ENCODE measurements at regions not wholly inside any gene's neighbourhood (a gene's known extent, or its start where the extent isn't known, plus 50 kb on each side); places are given as distances from the start of the nearest gene placed in this dataset.

DNA sequence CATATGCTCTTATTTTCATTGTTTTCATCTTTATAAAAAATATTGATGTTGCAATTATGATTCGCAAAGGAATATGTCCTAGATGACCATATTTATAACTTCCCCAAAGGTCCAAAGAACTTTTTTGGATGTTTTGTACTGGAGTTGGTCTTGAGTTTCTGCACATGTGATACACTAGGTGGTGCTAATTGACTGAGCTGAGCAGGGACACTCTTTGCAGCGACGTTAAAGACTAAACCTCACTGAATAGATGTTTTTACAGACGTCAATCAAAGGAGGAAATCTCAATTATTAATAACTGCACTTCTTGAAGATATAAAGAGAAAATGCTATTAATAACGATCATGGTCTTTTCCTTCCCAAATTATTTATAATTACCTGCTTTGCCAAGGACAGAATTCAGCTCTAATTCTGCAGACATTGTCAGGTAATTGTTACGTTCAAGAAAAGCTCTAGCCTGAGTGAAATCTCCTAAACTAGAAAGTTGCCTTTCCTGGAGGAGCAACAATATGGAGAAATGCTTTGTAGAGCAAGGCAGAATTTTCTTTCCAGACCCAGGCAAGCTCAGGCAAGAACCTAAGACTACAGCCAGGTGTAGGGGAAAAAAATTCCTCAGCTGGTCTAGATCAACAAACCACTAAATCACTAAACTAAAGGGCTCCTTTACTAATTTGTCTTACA, 119.3 kb upstream of the RBBP8 start:
- DNase-seq: peak in 2 of 4 donors; percentile 15 to 52
- TF ChIP-seq, protein P1, sequence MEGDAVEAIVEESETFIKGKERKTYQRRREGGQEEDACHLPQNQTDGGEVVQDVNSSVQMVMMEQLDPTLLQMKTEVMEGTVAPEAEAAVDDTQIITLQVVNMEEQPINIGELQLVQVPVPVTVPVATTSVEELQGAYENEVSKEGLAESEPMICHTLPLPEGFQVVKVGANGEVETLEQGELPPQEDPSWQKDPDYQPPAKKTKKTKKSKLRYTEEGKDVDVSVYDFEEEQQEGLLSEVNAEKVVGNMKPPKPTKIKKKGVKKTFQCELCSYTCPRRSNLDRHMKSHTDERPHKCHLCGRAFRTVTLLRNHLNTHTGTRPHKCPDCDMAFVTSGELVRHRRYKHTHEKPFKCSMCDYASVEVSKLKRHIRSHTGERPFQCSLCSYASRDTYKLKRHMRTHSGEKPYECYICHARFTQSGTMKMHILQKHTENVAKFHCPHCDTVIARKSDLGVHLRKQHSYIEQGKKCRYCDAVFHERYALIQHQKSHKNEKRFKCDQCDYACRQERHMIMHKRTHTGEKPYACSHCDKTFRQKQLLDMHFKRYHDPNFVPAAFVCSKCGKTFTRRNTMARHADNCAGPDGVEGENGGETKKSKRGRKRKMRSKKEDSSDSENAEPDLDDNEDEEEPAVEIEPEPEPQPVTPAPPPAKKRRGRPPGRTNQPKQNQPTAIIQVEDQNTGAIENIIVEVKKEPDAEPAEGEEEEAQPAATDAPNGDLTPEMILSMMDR (IDR thresholded peaks at IDR 0.05): peak; percentile 30 to 35
- Histone ChIP-seq H3K27me3 (peaks cover 0 to 5% of the 10 kb centered on the region in 2 donors), H3K36me3 (no peaks in the 10 kb centered on the region), H3K4me1 (peaks cover 0 to 4% of the 10 kb centered on the region in 2 donors), H3K4me3 (no peak overlapping the region), H3K27ac (no peak overlapping the region), H3K9me3 (no peaks in the 10 kb centered on the region)
- ATAC-seq: peak; percentile 85
- intact Hi-C loops (cut with DNase I): no loop called here

DNA sequence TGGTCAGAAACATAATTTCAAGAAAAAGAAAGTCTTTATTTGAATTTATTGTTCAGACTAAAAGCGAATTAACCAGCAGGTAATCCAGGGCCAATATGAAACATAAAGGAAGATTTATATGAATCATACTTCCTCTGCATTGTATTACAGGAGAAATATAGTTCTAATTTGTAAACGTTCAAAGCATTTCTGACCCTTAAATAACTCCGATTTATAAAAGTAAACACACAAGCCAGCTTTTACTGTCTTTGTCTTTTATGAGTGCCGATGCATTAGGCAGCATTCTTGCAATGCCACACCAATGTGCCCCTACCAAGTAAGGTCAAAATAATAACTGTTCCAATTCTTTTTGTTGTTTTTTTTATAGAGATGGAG, 118.8 kb upstream of the RBBP8 start:
- TF ChIP-seq, protein P1 (IDR thresholded peaks at IDR 0.05): no peak

DNA sequence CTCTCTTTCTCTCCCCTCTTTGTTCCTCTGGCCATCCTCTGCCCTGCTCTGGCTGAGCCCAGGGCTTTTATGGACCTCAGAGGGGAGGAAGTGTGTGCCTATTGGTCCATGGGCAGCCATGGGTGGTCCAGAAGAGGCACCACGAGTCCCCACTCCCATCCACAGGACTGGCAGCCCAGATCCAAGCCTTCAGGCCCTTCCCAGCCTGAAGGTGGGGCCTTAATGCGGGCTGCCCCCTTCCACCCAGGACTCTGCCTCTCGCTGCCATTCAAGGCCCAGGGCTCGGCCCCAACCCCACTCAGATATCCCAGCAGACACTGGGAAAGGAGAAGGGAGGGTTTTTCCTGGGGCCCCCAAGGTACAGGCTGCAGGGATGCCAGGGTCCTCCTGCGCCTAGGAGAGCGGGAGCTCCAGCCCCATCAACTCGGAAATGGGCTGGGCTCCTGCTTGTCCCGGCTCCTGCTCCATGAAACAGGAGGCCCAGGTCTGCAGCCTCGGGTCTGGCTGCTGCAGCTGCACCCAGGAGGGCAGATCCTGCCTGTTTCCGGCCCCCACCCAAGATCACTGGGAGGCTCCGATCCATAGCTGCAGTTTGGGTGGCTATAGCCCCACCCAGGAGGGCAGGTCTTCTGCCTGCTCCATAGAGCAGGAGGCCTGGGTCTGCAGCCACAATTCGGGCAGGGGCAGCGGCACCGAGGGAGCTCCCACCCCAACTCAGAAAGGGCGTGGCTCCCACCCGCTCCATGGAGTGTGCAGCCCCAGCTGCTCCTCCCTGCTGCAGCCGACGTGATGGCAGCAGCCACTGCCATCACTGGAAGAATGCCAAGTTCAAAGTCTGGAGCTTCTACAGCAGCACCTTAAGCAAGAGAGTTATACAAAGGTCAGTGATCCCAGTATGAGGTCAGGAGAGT, 116.6 kb upstream of the RBBP8 start:
- H3K27ac ChIP-seq: no peak overlapping the region
- H3K36me3 ChIP-seq: no peaks in the 10 kb centered on the region
- DNase-seq (peak in 1 of 4 donors; percentile 66), ATAC-seq (no peak)
- H3K27me3 ChIP-seq: peaks cover 0 to 5% of the 10 kb centered on the region in 2 donors
- H3K4me3 ChIP-seq: no peak overlapping the region
- no peaks in the 10 kb centered on the region for H3K9me3 ChIP-seq
- TF ChIP-seq, protein P1 (IDR thresholded peaks at IDR 0.05): no peak
- H3K4me1 ChIP-seq: peaks cover 0 to 4% of the 10 kb centered on the region in 2 donors
- intact Hi-C loops (cut with DNase I): no loop called here

More for the DNA sequence above, 118.8 kb upstream of the RBBP8 start:
- Histone ChIP-seq H3K4me3 (no peak overlapping the region), H3K27me3 (peaks cover 0 to 5% of the 10 kb centered on the region in 2 donors), H3K27ac (no peak overlapping the region), H3K9me3 (no peaks in the 10 kb centered on the region), H3K36me3 (no peaks in the 10 kb centered on the region), H3K4me1 (peaks cover 0 to 4% of the 10 kb centered on the region in 2 donors)
- no peak for DNase-seq
- ATAC-seq: no peak
- intact Hi-C loops (cut with DNase I): no loop called here

DNA sequence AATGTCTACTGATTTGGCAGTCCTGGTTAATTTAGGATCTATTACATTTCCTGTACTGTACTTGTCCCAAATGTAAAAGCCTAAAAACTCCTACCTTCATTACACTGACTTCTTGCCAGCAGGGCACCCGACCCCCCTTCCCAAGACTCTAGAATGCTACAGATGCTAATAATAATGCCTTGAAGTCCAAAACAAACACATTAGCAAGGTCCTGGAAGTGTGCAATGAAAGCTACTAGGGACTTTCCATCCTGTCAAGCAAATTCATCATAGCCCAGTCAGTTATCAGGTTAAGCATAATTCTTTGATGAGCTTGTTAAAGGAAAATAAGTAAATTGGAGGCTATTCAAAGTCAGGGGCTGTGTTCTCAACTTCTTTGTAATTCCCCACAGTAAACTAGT, 115.3 kb upstream of the RBBP8 start:
- TF ChIP-seq, protein P1 (IDR thresholded peaks at IDR 0.05): no peak
- Histone ChIP-seq H3K9me3 (no peaks in the 10 kb centered on the region), H3K36me3 (no peaks in the 10 kb centered on the region), H3K27ac (no peak overlapping the region), H3K4me3 (no peak overlapping the region), H3K27me3 (peaks cover 0 to 5% of the 10 kb centered on the region in 2 donors), H3K4me1 (peaks cover 0 to 4% of the 10 kb centered on the region in 2 donors)
- intact Hi-C loops (cut with DNase I): no loop called here
- ATAC-seq (peak; percentile 77), DNase-seq (no peak)

DNA sequence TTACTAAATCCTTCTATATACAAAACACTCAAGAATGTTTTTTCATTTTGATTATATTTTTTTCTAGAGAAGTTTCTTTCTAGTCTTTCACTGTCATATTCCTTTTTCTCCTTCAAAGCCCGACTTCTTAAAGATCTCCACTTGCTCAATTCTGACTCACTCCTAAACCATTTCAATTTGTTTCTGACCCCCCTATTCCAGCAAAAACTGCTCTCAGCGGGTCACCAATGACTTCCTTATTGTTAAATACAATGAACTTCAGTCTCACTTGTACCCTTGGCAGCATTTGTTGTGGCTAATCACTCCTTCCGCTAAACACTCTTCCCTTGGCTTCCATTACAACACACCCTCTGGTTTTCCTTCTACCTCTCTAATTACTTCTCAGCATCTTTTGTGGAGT, 111.1 kb upstream of the RBBP8 start:
- ATAC-seq: peak; percentile 58
- TF ChIP-seq, protein P1 (IDR thresholded peaks at IDR 0.05): no peak
- intact Hi-C loops (cut with DNase I): no loop called here

More for the DNA sequence above, 111.1 kb upstream of the RBBP8 start:
- H3K4me1 ChIP-seq: no peaks in the 10 kb centered on the region
- no peak for DNase-seq
- H3K9me3 ChIP-seq: peaks cover 0 to 1% of the 10 kb centered on the region in 2 donors
- H3K27ac ChIP-seq: no peak overlapping the region
- no peaks in the 10 kb centered on the region for H3K36me3 ChIP-seq
- no peaks in the 10 kb centered on the region for H3K27me3 ChIP-seq
- no peak overlapping the region for H3K4me3 ChIP-seq
